Urinary bladder (tissue), 3 donors: ENCODE measurements at regions not wholly inside any gene's neighbourhood (a gene's known extent, or its start where the extent isn't known, plus 50 kb on each side); places are given as distances from the start of the nearest gene placed in this dataset.

ENCODE experiments used
- DNase-seq: peaks from one replicate; pipeline ENCODE4 v3.0.0-alpha.2; 2015; ENCODE audit errors: extremely low spot score
- H3K27ac ChIP-seq: one replicate; pipeline ENCODE4 v1.5.1; 2013; ENCODE audit warnings: low read depth, mild to moderate bottlenecking, moderate library complexity
- H3K36me3 ChIP-seq: one replicate; pipeline ENCODE4 v1.6.1; 2013; ENCODE audit warnings: mild to moderate bottlenecking, moderate library complexity; ENCODE audit not compliant: insufficient read depth
- H3K4me1 ChIP-seq: one replicate; pipeline ENCODE4 v1.6.1; 2013; ENCODE audit warnings: mild to moderate bottlenecking, moderate library complexity; ENCODE audit not compliant: insufficient read depth
- H3K4me3 ChIP-seq: one replicate; pipeline ENCODE4 v1.5.1; 2013; ENCODE audit warnings: low read depth, low read length
- WGBS: extraction: QIAGEN DNeasy Blood & Tissue Kit; methylation state at CpG from one replicate; pipeline ENCODE4 v1.1.7; 2013; 5-methylcytosine and 5-hydroxymethylcytosine counted together
- donor health status: healthy with polysubstance abuse.
- donor health status: healthy.

GRCh38 chr6:11442495-11442894 lies 95.1 kb upstream of the TMEM170B start:
- no peak for DNase-seq
- no peak overlapping the region for H3K4me3 ChIP-seq
- H3K4me1 ChIP-seq, result no peaks in the 10 kb centered on the region
- H3K36me3 ChIP-seq, result no peaks in the 10 kb centered on the region
- no peak overlapping the region for H3K27ac ChIP-seq
- whole genome bisulfite sequencing, result 90% methylated on average over 2 of the region's 2 CpGs

GRCh38 chr6:11439876-11440275 lies 97.7 kb upstream of the TMEM170B start:
- Histone ChIP-seq H3K27ac (no peak overlapping the region), H3K4me1 (no peaks in the 10 kb centered on the region), H3K36me3 (no peaks in the 10 kb centered on the region), H3K4me3 (no peak overlapping the region)
- 94% methylated on average over 2 of the region's 2 CpGs for WGBS
- DNase-seq, result no peak

DNA sequence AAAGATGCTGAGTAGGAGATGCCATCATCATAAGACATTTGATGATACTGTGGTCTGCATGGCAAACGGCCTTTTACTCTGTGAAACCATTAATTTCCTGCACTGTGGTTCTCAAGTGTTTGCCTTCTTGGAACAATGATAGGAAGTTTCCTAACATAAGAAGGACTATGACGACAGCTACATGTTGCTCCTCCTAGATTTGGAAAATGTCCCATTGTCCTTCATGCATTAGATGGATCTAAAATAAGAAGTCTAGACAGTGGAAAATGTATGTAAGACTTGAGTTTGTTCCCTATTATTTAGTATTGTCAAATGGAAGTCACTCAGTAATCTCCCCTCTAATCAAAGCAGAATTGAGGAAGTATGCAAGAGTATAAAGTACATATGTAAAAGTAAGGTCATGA lies 98.5 kb upstream of the TMEM170B start:
- H3K4me1 ChIP-seq, result no peaks in the 10 kb centered on the region
- WGBS, result 67% methylated on average over 2 of the region's 2 CpGs
- no peak overlapping the region for H3K4me3 ChIP-seq
- no peak overlapping the region for H3K27ac ChIP-seq
- no peaks in the 10 kb centered on the region for H3K36me3 ChIP-seq
- no peak for DNase-seq

GRCh38 chr6:11437824-11438459 lies 99.6 kb upstream of the TMEM170B start:
- H3K4me1 ChIP-seq, result no peaks in the 10 kb centered on the region
- no peak overlapping the region for H3K4me3 ChIP-seq
- no peak overlapping the region for H3K27ac ChIP-seq
- no peaks in the 10 kb centered on the region for H3K36me3 ChIP-seq
- 76% methylated on average over 6 of the region's 6 CpGs for WGBS
- no peak for DNase-seq

- whole genome bisulfite sequencing, result 96% methylated on average over 6 of the region's 6 CpGs
- Histone ChIP-seq H3K27ac (no peak overlapping the region), H3K36me3 (no peaks in the 10 kb centered on the region), H3K4me1 (no peaks in the 10 kb centered on the region), H3K4me3 (no peak overlapping the region)
- no peak for DNase-seq
Measured at GRCh38 chr6:11436508-11437096, 100.9 kb upstream of the TMEM170B start.

- WGBS, result 46% methylated on average over 10 of the region's 10 CpGs
- Histone ChIP-seq H3K4me3 (no peak overlapping the region), H3K27ac (no peak overlapping the region), H3K4me1 (no peaks in the 10 kb centered on the region), H3K36me3 (no peaks in the 10 kb centered on the region)
- peak; percentile 42 for DNase-seq
Measured at GRCh38 chr6:11434565-11435326, 102.8 kb upstream of the TMEM170B start.

- 38% methylated on average over 1 of the region's 1 CpG for WGBS
- DNase-seq, result no peak
- Histone ChIP-seq H3K4me1 (no peaks in the 10 kb centered on the region), H3K27ac (no peak overlapping the region), H3K4me3 (no peak overlapping the region), H3K36me3 (no peaks in the 10 kb centered on the region)
Measured at GRCh38 chr6:11433860-11434259, 103.7 kb upstream of the TMEM170B start.

- no peak overlapping the region for H3K27ac ChIP-seq
- DNase-seq, result no peak
- WGBS, result 39% methylated on average over 1 of the region's 1 CpG
Measured at GRCh38 chr6:11432713-11433450, 104.7 kb upstream of the TMEM170B start.

DNA sequence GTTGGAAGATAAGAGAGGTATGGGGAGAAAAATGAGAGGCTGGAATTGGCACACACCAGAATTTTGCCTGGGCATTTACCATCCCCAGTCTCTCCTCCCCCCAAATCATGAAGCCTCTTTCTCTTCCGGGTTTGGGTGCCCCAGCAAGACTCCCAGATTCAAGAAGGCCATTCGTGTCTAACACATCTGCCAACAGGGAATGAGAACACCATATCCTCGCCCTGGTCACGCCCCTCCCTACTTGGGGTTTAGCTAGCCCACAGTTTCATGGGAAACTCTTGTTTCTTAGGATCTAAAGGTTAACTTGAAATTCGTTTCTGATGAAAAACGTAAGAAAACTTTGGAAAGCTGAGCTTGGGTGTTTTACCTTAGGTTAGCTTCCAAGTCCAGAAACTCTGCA lies 105.5 kb upstream of the TMEM170B start:
- Histone ChIP-seq H3K27ac (no peak overlapping the region), H3K36me3 (no peaks in the 10 kb centered on the region), H3K4me1 (no peaks in the 10 kb centered on the region), H3K4me3 (no peak overlapping the region)
- 88% methylated on average over 6 of the region's 6 CpGs for WGBS
- no peak for DNase-seq

More at GRCh38 chr6:11432713-11433450, 104.7 kb upstream of the TMEM170B start:
- no peak overlapping the region for H3K4me3 ChIP-seq
- H3K36me3 ChIP-seq, result no peaks in the 10 kb centered on the region
- no peaks in the 10 kb centered on the region for H3K4me1 ChIP-seq

DNA sequence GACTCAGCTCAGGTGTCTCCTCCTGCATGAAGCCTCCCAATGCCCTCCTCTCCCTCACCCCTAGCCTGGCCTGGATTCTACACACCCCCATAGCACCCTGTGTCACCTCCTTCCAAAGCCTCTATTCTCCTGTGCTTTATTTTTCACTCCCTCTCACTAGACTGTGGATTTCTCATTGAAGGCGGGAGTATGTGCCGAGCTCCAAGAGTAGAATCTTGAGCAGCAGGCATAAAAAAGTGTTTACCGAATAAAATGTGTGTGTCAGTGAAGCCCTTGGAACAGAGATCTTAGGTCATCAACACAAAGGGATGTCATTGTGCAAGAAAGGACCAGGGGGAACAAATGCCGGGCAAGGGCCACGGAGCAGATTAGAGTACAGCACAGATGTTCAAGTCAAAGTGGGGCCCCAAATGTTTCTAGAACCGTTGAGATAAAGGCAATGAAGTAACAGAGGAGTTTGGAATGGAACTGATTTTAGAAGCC lies 106.1 kb upstream of the TMEM170B start:
- H3K4me3 ChIP-seq, result no peak overlapping the region
- no peaks in the 10 kb centered on the region for H3K36me3 ChIP-seq
- no peak overlapping the region for H3K27ac ChIP-seq
- H3K4me1 ChIP-seq, result no peaks in the 10 kb centered on the region
- DNase-seq, result no peak
- 86% methylated on average over 6 of the region's 6 CpGs for WGBS

GRCh38 chr6:11430036-11430435 lies 107.5 kb upstream of the TMEM170B start:
- no peaks in the 10 kb centered on the region for H3K4me1 ChIP-seq
- H3K4me3 ChIP-seq, result no peak overlapping the region
- H3K27ac ChIP-seq, result no peak overlapping the region
- H3K36me3 ChIP-seq, result no peaks in the 10 kb centered on the region
- 92% methylated on average over 9 of the region's 9 CpGs for WGBS
- DNase-seq, result no peak

DNA sequence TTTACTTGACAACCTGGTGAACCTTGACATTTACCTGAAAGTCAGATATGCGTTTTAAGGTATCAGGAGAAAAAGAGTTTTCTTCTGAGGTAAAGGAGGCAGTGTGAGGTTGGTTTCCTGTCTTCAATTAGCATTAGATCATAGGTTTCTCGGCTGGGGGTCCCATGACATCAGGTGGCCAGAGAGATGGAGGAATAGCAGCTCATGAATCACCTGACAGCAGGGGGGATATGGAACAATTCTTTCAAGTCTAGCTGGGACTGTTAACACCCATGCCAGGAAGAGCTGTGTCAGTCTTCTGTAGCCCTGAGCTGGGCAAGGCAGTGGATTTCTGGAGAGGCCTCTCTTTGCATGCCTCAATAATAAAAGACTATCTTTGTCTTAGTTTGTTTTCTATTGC lies 108.0 kb upstream of the TMEM170B start:
- Histone ChIP-seq H3K4me1 (no peaks in the 10 kb centered on the region), H3K27ac (no peak overlapping the region), H3K36me3 (no peaks in the 10 kb centered on the region), H3K4me3 (no peak overlapping the region)
- WGBS, result 88% methylated on average over 2 of the region's 2 CpGs
- no peak for DNase-seq

DNA sequence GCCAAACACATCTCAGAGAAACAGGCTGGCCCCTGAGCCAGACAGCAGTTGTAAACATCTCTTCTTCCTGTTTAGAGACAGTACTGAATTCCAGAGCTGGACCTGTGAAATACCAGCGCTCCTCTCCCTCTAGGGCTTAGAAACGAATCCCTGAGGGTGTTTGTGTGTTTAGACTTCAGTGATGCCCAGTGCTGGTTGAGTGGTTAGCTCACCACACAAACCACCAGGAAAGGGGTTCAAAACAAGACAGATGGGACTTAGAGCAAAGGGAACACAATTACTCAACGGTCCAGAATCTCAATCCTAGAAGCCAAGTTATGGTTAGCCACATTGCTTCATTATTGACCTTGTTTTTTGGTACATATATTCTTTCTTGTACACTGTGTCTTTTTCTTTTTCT lies 108.7 kb upstream of the TMEM170B start:
- no peak overlapping the region for H3K27ac ChIP-seq
- no peaks in the 10 kb centered on the region for H3K36me3 ChIP-seq
- DNase-seq, result no peak
- no peak overlapping the region for H3K4me3 ChIP-seq
- no peaks in the 10 kb centered on the region for H3K4me1 ChIP-seq
- 28% methylated on average over 3 of the region's 3 CpGs for WGBS
